Panc1 (cell line): ENCODE measurements at regions not wholly inside any gene's neighbourhood (a gene's known extent, or its start where the extent isn't known, plus 50 kb on each side); places are given as distances from the start of the nearest gene placed in this dataset.

ENCODE experiments used
- CTCF ChIP-seq: fragments of 450-650 bp; IDR thresholded peaks from 2 replicates; pipeline ENCODE4 v1.5.1; 2017; ENCODE audit warnings: mild to moderate bottlenecking
- TCF7L2 ChIP-seq: IDR thresholded peaks from 2 replicates; pipeline ENCODE4 v1.6.1; 2011; ENCODE audit warnings: mild to moderate bottlenecking, low read depth, low read length, inconsistent platforms
- TF ChIP-seq, protein P1 (sequence below), 2 experiments: IDR thresholded peaks; 2 replicates each; pipeline ENCODE4 v1.6.1; 2011 to 2012; ENCODE audit warnings: low read depth in 2 of 2, control low read depth in 1 of 2, low read length in 1 of 2, mild to moderate bottlenecking in 1 of 2, moderate library complexity in 1 of 2; ENCODE audit not compliant: insufficient read depth in 1 of 2

DNA sequence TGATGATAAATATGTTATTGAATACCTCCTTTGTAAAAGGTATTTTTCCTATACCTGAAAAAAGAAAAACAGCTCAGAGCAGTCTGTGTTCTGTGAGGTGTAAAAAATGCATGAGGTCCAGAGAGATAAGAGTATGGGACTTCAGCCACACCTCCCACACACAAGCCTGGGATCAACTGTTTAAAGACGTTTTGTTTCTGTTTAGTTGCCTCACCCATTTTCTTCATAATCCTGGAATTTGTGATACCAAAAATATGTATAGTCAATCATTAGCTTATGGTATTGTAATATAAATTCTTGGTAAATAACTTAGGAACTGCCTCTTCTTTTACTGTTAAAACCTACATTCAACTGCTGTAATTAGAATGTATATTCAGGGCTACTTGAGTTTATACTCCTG lies 1322.9 kb upstream of the TMEFF2 start:
- TF ChIP-seq CTCF (no peak), TCF7L2 (no peak)
- TF ChIP-seq, protein P1, sequence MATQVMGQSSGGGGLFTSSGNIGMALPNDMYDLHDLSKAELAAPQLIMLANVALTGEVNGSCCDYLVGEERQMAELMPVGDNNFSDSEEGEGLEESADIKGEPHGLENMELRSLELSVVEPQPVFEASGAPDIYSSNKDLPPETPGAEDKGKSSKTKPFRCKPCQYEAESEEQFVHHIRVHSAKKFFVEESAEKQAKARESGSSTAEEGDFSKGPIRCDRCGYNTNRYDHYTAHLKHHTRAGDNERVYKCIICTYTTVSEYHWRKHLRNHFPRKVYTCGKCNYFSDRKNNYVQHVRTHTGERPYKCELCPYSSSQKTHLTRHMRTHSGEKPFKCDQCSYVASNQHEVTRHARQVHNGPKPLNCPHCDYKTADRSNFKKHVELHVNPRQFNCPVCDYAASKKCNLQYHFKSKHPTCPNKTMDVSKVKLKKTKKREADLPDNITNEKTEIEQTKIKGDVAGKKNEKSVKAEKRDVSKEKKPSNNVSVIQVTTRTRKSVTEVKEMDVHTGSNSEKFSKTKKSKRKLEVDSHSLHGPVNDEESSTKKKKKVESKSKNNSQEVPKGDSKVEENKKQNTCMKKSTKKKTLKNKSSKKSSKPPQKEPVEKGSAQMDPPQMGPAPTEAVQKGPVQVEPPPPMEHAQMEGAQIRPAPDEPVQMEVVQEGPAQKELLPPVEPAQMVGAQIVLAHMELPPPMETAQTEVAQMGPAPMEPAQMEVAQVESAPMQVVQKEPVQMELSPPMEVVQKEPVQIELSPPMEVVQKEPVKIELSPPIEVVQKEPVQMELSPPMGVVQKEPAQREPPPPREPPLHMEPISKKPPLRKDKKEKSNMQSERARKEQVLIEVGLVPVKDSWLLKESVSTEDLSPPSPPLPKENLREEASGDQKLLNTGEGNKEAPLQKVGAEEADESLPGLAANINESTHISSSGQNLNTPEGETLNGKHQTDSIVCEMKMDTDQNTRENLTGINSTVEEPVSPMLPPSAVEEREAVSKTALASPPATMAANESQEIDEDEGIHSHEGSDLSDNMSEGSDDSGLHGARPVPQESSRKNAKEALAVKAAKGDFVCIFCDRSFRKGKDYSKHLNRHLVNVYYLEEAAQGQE (IDR thresholded peaks at IDR 0.05; ENCODE audit: insufficient read depth in 1 of 2, low read depth in 2 of 2, low read length in 1 of 2), result no peak
